ENCODE measurements at regions not wholly inside any gene's neighbourhood (a gene's known extent, or its start where the extent isn't known, plus 50 kb on each side); places are given as distances from the start of the nearest gene placed in this dataset.

DNA sequence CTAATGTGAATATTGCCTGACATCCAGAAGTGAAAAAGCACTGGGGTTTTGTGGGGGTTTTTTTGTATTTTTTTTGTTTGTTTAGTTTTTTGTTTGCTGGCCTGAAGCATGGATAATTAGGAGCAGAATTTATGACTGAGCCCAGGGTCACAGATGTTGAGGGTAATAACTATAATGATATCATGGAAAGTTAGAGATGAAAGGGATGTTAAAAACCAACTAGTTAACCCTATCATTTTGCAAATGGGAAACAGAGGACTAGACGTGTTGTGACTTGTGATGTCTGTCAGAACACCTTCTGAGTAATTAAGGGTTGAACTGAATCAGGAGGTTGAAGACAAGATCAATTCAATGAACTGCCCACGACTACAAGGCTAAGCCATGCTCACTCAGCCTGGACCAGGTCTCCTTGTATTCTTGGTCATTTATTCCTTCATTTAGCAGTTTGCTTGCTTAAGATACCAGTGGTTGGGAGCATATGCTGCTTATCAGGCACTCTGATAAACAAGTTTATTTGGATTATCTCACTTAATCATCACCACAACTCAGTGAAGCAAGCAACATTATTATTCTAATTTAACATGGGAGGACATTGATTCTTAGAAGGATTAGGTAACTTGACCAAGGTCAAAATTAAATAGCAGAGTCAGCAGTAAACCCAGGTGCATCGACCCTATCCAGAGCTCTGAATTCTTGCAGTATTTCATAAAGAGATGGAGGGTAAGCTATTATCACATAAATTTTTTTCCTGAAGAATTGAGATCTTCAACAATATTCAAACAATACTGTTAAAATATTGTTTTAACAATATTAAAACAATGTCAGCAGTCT, 75.7 kb upstream of the PIK3R1 start:
- no peak overlapping the region for H3K4me2 ChIP-seq (ENCODE audit: control insufficient read depth, extremely low read depth, insufficient read depth, low read depth, low read length)
- no peaks in the 10 kb centered on the region for H4K20me1 ChIP-seq (ENCODE audit: control insufficient read depth, extremely low read depth, insufficient read depth, low read length)
- no peak for TF ChIP-seq EZH2 (IDR thresholded peaks at IDR 0.05; ENCODE audit: low read length)
- TF ChIP-seq, protein P1, sequence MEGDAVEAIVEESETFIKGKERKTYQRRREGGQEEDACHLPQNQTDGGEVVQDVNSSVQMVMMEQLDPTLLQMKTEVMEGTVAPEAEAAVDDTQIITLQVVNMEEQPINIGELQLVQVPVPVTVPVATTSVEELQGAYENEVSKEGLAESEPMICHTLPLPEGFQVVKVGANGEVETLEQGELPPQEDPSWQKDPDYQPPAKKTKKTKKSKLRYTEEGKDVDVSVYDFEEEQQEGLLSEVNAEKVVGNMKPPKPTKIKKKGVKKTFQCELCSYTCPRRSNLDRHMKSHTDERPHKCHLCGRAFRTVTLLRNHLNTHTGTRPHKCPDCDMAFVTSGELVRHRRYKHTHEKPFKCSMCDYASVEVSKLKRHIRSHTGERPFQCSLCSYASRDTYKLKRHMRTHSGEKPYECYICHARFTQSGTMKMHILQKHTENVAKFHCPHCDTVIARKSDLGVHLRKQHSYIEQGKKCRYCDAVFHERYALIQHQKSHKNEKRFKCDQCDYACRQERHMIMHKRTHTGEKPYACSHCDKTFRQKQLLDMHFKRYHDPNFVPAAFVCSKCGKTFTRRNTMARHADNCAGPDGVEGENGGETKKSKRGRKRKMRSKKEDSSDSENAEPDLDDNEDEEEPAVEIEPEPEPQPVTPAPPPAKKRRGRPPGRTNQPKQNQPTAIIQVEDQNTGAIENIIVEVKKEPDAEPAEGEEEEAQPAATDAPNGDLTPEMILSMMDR (optimal IDR thresholded peaks at IDR 0.05 in 1 of 3, IDR thresholded peaks at IDR 0.05 in 1 of 3, conservative IDR thresholded peaks at IDR 0.05 in 1 of 3; ENCODE audit: extremely low read depth in 1 of 3, insufficient read depth in 2 of 3, low read length in 3 of 3): no peak
- no peak overlapping the region for H3K4me3 ChIP-seq (ENCODE audit: control insufficient read depth in 2 of 3, extremely low read depth in 1 of 3, insufficient read depth in 2 of 3, low read depth in 1 of 3, low read length in 3 of 3)
- FAIRE-seq (peak; percentile 65), DNase-seq (ENCODE audit: low read depth, low spot score) (no peak)
- H3K27me3 ChIP-seq (ENCODE audit: control insufficient read depth, extremely low read depth, insufficient read depth, low read length): no peaks in the 10 kb centered on the region
- peak overlapping the region; percentile 36 for H2AFZ ChIP-seq (ENCODE audit: control insufficient read depth, low read length)
- H3K79me2 ChIP-seq (ENCODE audit: control insufficient read depth, insufficient read depth, low read length): no peaks in the 10 kb centered on the region
- no peaks in the 10 kb centered on the region for H3K9me3 ChIP-seq (ENCODE audit: control insufficient read depth, low read depth, low read length)
- H3K36me3 ChIP-seq (ENCODE audit: control insufficient read depth in 2 of 2, extremely low read depth in 1 of 2, insufficient read depth in 2 of 2, low read length in 2 of 2): no peaks in the 10 kb centered on the region
- H3K4me1 ChIP-seq (ENCODE audit: control insufficient read depth, extremely low read depth, insufficient read depth, low read length): peaks cover 9% of the 10 kb centered on the region
- no peak overlapping the region for H3K9ac ChIP-seq (ENCODE audit: control insufficient read depth, extremely low read depth, insufficient read depth, low read length)
- dilution Hi-C loops (cut with MboI; ENCODE audit: extremely low pct_ligation_motif_present, low sequenced_read_pairs): no loop called here
- no peaks in the 10 kb centered on the region for H3K9me1 ChIP-seq (ENCODE audit: control insufficient read depth, extremely low read depth, insufficient read depth, low read length)
- no peak overlapping the region for H3K27ac ChIP-seq (ENCODE audit: control insufficient read depth, insufficient read depth, low read length)

DNA sequence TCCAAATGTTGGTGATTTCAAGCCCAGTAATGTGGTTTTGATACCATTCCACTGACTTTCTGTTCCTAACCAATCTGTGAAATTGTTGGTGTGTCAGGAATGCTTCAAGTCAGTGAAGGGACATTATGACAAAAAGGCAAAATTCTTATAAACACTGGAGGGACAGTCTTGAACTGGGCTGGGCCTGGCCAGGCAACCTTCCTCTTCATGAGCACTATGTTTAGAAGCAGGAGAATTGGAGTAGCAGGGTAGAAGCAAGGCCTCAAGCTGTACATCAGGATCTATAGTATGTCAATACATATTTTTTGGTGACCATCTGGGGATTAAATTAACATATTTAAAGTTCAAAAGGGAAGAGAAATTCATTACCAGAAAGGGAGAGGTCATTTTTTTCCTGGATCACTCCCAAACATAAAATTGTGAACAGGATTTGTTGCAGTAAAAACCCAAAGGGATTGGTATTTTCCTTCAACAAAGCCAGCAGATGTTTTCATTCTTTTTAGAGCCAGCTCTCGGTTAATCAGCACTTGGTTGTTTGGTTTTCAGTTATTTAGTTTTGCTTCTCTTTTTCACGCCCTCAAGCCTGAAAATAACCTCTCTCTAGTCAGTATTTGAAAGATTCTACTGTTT, 77.9 kb upstream of the PIK3R1 start:
- Histone ChIP-seq H2AFZ (ENCODE audit: control insufficient read depth, low read length) (no peak overlapping the region), H3K9me3 (ENCODE audit: control insufficient read depth, low read depth, low read length) (no peaks in the 10 kb centered on the region), H3K4me3 (ENCODE audit: control insufficient read depth in 2 of 3, extremely low read depth in 1 of 3, insufficient read depth in 2 of 3, low read depth in 1 of 3, low read length in 3 of 3) (no peak overlapping the region), H4K20me1 (ENCODE audit: control insufficient read depth, extremely low read depth, insufficient read depth, low read length) (no peaks in the 10 kb centered on the region), H3K4me2 (ENCODE audit: control insufficient read depth, extremely low read depth, insufficient read depth, low read depth, low read length) (no peak overlapping the region), H3K4me1 (ENCODE audit: control insufficient read depth, extremely low read depth, insufficient read depth, low read length) (peaks cover 9% of the 10 kb centered on the region), H3K9me1 (ENCODE audit: control insufficient read depth, extremely low read depth, insufficient read depth, low read length) (no peaks in the 10 kb centered on the region), H3K36me3 (ENCODE audit: control insufficient read depth in 2 of 2, extremely low read depth in 1 of 2, insufficient read depth in 2 of 2, low read length in 2 of 2) (no peaks in the 10 kb centered on the region), H3K79me2 (ENCODE audit: control insufficient read depth, insufficient read depth, low read length) (no peaks in the 10 kb centered on the region), H3K27me3 (ENCODE audit: control insufficient read depth, extremely low read depth, insufficient read depth, low read length) (no peaks in the 10 kb centered on the region), H3K27ac (ENCODE audit: control insufficient read depth, insufficient read depth, low read length) (no peak overlapping the region), H3K9ac (ENCODE audit: control insufficient read depth, extremely low read depth, insufficient read depth, low read length) (no peak overlapping the region)
- dilution Hi-C loops (cut with MboI; ENCODE audit: extremely low pct_ligation_motif_present, low sequenced_read_pairs): no loop called here
- DNase-seq (ENCODE audit: low read depth, low spot score): no peak
- FAIRE-seq: no peak
- TF ChIP-seq EZH2 (IDR thresholded peaks at IDR 0.05; ENCODE audit: low read length): no peak
- TF ChIP-seq, protein P1 (optimal IDR thresholded peaks at IDR 0.05 in 1 of 3, IDR thresholded peaks at IDR 0.05 in 1 of 3, conservative IDR thresholded peaks at IDR 0.05 in 1 of 3; ENCODE audit: extremely low read depth in 1 of 3, insufficient read depth in 2 of 3, low read length in 3 of 3): no peak
